ENCODE measurements at regions not wholly inside any gene's neighbourhood (a gene's known extent, or its start where the extent isn't known, plus 50 kb on each side); places are given as distances from the start of the nearest gene placed in this dataset.

DNA sequence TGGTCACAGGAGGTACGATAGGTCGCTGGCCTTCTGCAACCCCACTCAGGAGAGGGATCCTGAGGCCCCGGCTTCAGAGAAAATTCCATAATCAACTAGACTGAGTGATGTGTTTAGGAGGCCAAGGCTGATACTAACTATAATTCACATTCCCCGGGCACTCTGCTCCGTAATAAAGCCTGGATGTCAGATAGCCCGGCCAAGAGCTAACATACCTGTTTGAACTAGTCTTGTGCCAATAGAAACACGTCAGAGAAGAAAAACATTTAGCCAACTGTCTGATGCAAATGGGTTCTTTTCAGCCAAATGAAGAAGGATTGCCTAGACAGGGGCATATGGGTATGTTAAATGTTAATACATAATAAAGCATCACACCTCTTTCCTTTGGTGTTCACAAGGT, 204.2 kb downstream of the TSHZ3 start:
- H3K27ac ChIP-seq (ENCODE audit: insufficient read depth, low read length, poor library complexity, severe bottlenecking): no peak overlapping the region
- no peaks in the 10 kb centered on the region for H3K4me1 ChIP-seq (ENCODE audit: control insufficient read depth, insufficient read depth, low read length, poor library complexity, severe bottlenecking)
- Mint-ChIP-seq H3K36me3 (no peaks in the 10 kb centered on the region), H3K9me3 (peaks cover 0 to 3% (median 0%) of the 10 kb centered on the region in 7 donors), H3K27ac (no peak overlapping the region), H3K4me1 (no peaks in the 10 kb centered on the region), H3K4me3 (no peak overlapping the region), H3K27me3 (no peaks in the 10 kb centered on the region)
- DNase-seq (no peak), ATAC-seq (ENCODE audit: low read depth in 2 of 2) (no peak)
- no peaks in the 10 kb centered on the region for H3K36me3 ChIP-seq (ENCODE audit: control insufficient read depth, insufficient read depth, low read length)
- H3K27me3 ChIP-seq (ENCODE audit: control insufficient read depth, insufficient read depth, low read length): no peaks in the 10 kb centered on the region
- H3K4me3 ChIP-seq (ENCODE audit: low read depth, low read length): no peak overlapping the region
- H3K9me3 ChIP-seq (ENCODE audit: control insufficient read depth in 2 of 2, low read length in 2 of 2): no peaks in the 10 kb centered on the region

DNA sequence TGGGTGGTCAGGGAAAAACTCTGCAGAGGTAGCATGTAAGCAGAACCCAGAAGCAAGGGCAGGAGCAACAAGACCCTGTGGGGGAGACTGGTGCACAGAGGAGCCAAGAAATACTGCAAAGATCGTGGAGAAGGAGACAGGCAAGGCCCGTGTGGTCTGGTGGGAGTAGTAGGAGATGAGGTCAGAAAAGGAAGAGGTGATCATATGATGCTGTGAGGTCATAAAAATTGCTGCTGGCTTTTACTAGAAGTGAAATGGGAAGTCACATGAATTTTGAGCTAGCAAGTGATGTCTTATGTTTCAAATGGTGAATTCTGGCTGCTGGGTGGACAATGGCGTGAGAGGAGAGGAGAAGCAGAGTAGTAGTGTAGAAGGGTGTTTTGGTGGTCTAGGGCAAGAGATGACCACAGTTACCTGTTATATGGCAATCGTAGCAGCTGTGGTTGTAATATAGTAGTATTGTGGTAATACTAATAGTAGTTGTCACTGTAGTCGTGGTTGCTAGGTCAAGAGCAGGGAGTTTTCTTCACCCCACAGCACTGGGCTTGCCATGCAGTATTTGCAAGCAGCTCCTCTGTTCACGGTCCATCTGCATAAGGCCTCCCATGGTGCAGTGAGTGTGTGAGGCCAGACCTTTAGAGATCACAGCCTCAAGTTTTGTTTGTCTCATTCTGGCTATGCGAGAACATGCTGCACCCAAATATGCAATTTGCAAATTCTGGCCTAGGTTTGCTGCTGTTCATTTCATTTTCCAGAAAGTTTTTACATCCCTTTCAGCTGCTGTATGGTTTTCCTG, 205.0 kb downstream of the TSHZ3 start:
- H3K4me3 ChIP-seq (ENCODE audit: low read depth, low read length): no peak overlapping the region
- ATAC-seq (ENCODE audit: low read depth in 2 of 2): no peak

DNA sequence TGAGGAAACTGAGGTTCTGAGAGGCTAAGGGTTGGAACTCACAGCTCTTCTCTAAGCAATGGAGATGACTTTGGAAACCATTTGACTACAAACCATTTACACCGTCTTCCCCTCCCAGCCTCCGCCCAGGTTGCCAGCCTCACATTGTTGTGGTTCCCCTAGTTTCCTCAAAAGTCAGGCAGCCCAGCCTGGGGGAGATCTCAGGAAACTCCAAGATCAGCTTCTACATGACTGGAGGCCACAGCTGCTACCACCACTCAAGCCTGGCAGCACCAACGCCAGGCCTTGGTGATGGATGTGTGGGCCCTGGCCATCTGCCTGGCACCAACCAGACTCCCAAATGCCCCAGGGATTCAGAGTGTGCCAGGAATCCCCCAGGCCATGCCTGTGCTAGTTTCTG, 207.9 kb downstream of the TSHZ3 start:
- no peak overlapping the region for H3K4me3 ChIP-seq (ENCODE audit: low read depth, low read length)
- Mint-ChIP-seq H3K27ac (no peak overlapping the region), H3K27me3 (no peaks in the 10 kb centered on the region), H3K4me3 (no peak overlapping the region), H3K36me3 (no peaks in the 10 kb centered on the region), H3K9me3 (peaks cover 0 to 2% (median 0%) of the 10 kb centered on the region in 7 donors), H3K4me1 (no peaks in the 10 kb centered on the region)
- no peaks in the 10 kb centered on the region for H3K9me3 ChIP-seq (ENCODE audit: control insufficient read depth in 2 of 2, low read length in 2 of 2)
- ATAC-seq (ENCODE audit: low read depth in 2 of 2) (no peak), DNase-seq (no peak)
- no peaks in the 10 kb centered on the region for H3K27me3 ChIP-seq (ENCODE audit: control insufficient read depth, insufficient read depth, low read length)
- no peaks in the 10 kb centered on the region for H3K4me1 ChIP-seq (ENCODE audit: control insufficient read depth, insufficient read depth, low read length, poor library complexity, severe bottlenecking)
- H3K36me3 ChIP-seq (ENCODE audit: control insufficient read depth, insufficient read depth, low read length): no peaks in the 10 kb centered on the region
- H3K27ac ChIP-seq (ENCODE audit: insufficient read depth, low read length, poor library complexity, severe bottlenecking): no peak overlapping the region

More for the DNA sequence above, 205.0 kb downstream of the TSHZ3 start:
- no peak for DNase-seq
- Mint-ChIP-seq H3K9me3 (peaks cover 0 to 1% (median 0%) of the 10 kb centered on the region in 7 donors), H3K27ac (peak overlapping the region in 1 of 3 donors; percentile 84), H3K4me1 (no peaks in the 10 kb centered on the region), H3K4me3 (no peak overlapping the region), H3K36me3 (no peaks in the 10 kb centered on the region), H3K27me3 (no peaks in the 10 kb centered on the region)
- no peaks in the 10 kb centered on the region for H3K36me3 ChIP-seq (ENCODE audit: control insufficient read depth, insufficient read depth, low read length)
- H3K4me1 ChIP-seq (ENCODE audit: control insufficient read depth, insufficient read depth, low read length, poor library complexity, severe bottlenecking): no peaks in the 10 kb centered on the region
- no peak overlapping the region for H3K27ac ChIP-seq (ENCODE audit: insufficient read depth, low read length, poor library complexity, severe bottlenecking)
- H3K27me3 ChIP-seq (ENCODE audit: control insufficient read depth, insufficient read depth, low read length): no peaks in the 10 kb centered on the region
- no peaks in the 10 kb centered on the region for H3K9me3 ChIP-seq (ENCODE audit: control insufficient read depth in 2 of 2, low read length in 2 of 2)

DNA sequence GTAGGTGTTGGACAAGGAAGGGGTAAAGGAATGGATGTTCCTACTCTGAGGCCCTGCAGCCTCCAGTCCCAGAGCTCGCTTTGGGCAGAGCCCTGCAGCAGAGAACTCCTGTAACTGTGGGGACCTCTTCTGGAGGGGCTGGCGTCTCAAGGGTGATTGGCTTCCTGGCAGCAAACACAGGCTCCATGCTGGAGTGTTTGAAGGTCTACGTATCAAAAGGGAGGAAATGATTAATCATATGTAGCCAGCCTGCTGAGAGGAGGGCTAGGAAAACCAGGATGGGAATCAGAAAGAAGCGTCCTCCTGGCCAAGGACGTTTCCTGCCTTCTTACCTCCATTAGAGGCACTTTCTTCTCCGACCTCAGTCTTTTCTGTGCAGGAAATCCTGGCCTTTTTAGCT, 208.5 kb downstream of the TSHZ3 start:
- Mint-ChIP-seq H3K4me1 (no peaks in the 10 kb centered on the region), H3K36me3 (no peaks in the 10 kb centered on the region), H3K9me3 (peaks cover 0 to 2% (median 0%) of the 10 kb centered on the region in 7 donors), H3K4me3 (no peak overlapping the region), H3K27me3 (no peaks in the 10 kb centered on the region), H3K27ac (no peak overlapping the region)
- Histone ChIP-seq H3K27me3 (ENCODE audit: control insufficient read depth, insufficient read depth, low read length) (no peaks in the 10 kb centered on the region), H3K36me3 (ENCODE audit: control insufficient read depth, insufficient read depth, low read length) (no peaks in the 10 kb centered on the region), H3K9me3 (ENCODE audit: control insufficient read depth in 2 of 2, low read length in 2 of 2) (no peaks in the 10 kb centered on the region), H3K4me3 (ENCODE audit: low read depth, low read length) (no peak overlapping the region), H3K27ac (ENCODE audit: insufficient read depth, low read length, poor library complexity, severe bottlenecking) (no peak overlapping the region), H3K4me1 (ENCODE audit: control insufficient read depth, insufficient read depth, low read length, poor library complexity, severe bottlenecking) (no peaks in the 10 kb centered on the region)
- no peak for ATAC-seq (ENCODE audit: low read depth in 2 of 2)
- DNase-seq: no peak

DNA sequence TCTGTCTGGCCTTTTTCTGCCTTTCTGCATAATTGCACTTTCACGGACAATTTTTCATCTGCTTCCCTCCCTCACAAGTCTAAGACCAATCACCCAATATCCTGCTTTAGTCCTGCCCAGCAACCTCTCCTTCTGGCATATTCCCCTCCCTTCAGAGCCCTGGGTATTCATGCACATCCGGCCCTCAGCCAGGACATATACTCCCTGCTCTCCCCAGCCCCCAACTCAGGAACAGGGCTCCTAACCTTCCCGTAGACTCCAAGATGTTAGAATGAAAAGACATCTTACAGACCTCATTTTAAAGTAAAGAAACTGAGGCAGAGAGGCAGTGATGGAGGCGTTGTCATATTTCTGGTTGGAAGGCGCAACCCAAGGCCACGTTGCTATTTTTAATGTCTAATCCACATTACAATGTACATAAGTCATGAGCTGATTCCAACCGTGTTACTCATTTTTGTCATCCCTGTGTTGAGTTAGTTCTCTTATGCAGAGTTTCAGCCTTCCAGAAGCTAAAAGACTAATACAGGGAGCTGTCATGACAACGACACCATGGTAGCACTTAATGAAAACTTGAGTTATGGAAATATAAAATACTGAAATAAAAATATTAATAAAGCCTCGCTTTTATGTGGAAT, 209.2 kb downstream of the TSHZ3 start:
- ATAC-seq (ENCODE audit: low read depth in 2 of 2): no peak
- Mint-ChIP-seq H3K27ac (no peak overlapping the region), H3K27me3 (peaks cover 4% of the 10 kb centered on the region), H3K36me3 (no peaks in the 10 kb centered on the region), H3K4me3 (no peak overlapping the region), H3K4me1 (no peaks in the 10 kb centered on the region), H3K9me3 (peaks cover 0 to 2% (median 0%) of the 10 kb centered on the region in 7 donors)
- Histone ChIP-seq H3K4me1 (ENCODE audit: control insufficient read depth, insufficient read depth, low read length, poor library complexity, severe bottlenecking) (no peaks in the 10 kb centered on the region), H3K27me3 (ENCODE audit: control insufficient read depth, insufficient read depth, low read length) (no peaks in the 10 kb centered on the region), H3K36me3 (ENCODE audit: control insufficient read depth, insufficient read depth, low read length) (no peaks in the 10 kb centered on the region), H3K27ac (ENCODE audit: insufficient read depth, low read length, poor library complexity, severe bottlenecking) (no peak overlapping the region), H3K9me3 (ENCODE audit: control insufficient read depth in 2 of 2, low read length in 2 of 2) (no peaks in the 10 kb centered on the region), H3K4me3 (ENCODE audit: low read depth, low read length) (no peak overlapping the region)
- no peak for DNase-seq

DNA sequence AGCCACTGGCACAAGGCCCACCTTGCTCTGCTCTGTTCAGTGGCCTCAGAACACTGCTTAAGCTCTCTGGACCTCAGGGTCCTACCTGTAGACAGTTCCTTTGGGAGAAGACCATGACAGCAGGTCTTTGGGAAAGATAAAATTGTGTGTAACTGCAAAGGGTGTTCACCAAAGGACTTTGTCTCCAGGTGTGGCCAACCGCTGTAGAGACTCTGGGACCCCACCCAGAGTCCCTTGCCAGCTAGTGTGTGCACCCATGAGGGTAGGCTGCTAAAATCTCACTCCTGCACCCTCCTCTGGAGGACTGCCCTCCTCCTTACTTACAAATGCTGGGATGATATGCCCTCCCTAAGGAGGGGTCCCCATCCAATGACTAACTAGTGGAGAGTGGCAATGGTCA, 211.2 kb downstream of the TSHZ3 start:
- Histone ChIP-seq H3K4me3 (ENCODE audit: low read depth, low read length) (no peak overlapping the region), H3K27ac (ENCODE audit: insufficient read depth, low read length, poor library complexity, severe bottlenecking) (no peak overlapping the region), H3K9me3 (ENCODE audit: control insufficient read depth in 2 of 2, low read length in 2 of 2) (no peaks in the 10 kb centered on the region), H3K27me3 (ENCODE audit: control insufficient read depth, insufficient read depth, low read length) (no peaks in the 10 kb centered on the region), H3K4me1 (ENCODE audit: control insufficient read depth, insufficient read depth, low read length, poor library complexity, severe bottlenecking) (no peaks in the 10 kb centered on the region), H3K36me3 (ENCODE audit: control insufficient read depth, insufficient read depth, low read length) (no peaks in the 10 kb centered on the region)
- H3K9me3 Mint-ChIP-seq: peaks cover 0 to 2% (median 0%) of the 10 kb centered on the region in 7 donors
- no peak overlapping the region for H3K4me3 Mint-ChIP-seq
- no peak overlapping the region for H3K27ac Mint-ChIP-seq
- no peaks in the 10 kb centered on the region for H3K36me3 Mint-ChIP-seq
- ATAC-seq (ENCODE audit: low read depth in 2 of 2): no peak
- no peaks in the 10 kb centered on the region for H3K4me1 Mint-ChIP-seq
- H3K27me3 Mint-ChIP-seq: peaks cover 5% of the 10 kb centered on the region
- DNase-seq: no peak

DNA sequence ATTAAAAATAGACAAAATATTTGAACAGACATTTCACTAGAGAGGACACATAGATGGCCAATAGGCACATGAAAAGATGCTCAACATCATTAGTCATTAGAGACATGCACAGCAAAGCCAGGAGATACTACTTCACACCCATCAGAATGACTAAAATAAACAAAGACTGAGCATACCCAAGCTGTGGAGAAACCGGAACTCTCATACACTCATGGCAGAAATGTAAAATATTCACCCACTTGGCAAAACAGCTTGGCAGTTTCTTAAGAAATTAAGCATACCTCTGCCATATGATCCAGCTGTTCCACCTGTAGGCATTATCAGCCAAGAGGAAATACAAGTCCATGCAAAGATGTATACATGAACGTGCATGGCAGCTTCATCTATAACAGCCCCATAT, 213.4 kb downstream of the TSHZ3 start:
- no peaks in the 10 kb centered on the region for H3K4me1 ChIP-seq (ENCODE audit: control insufficient read depth, insufficient read depth, low read length, poor library complexity, severe bottlenecking)
- Mint-ChIP-seq H3K27ac (no peak overlapping the region), H3K4me3 (no peak overlapping the region), H3K4me1 (no peaks in the 10 kb centered on the region), H3K36me3 (no peaks in the 10 kb centered on the region), H3K27me3 (peaks cover 5% of the 10 kb centered on the region), H3K9me3 (peaks cover 0 to 2% (median 0%) of the 10 kb centered on the region in 7 donors)
- H3K9me3 ChIP-seq (ENCODE audit: control insufficient read depth in 2 of 2, low read length in 2 of 2): no peaks in the 10 kb centered on the region
- no peak overlapping the region for H3K27ac ChIP-seq (ENCODE audit: insufficient read depth, low read length, poor library complexity, severe bottlenecking)
- no peaks in the 10 kb centered on the region for H3K36me3 ChIP-seq (ENCODE audit: control insufficient read depth, insufficient read depth, low read length)
- DNase-seq (no peak), ATAC-seq (ENCODE audit: low read depth in 2 of 2) (no peak)
- H3K4me3 ChIP-seq (ENCODE audit: low read depth, low read length): no peak overlapping the region
- H3K27me3 ChIP-seq (ENCODE audit: control insufficient read depth, insufficient read depth, low read length): no peaks in the 10 kb centered on the region

DNA sequence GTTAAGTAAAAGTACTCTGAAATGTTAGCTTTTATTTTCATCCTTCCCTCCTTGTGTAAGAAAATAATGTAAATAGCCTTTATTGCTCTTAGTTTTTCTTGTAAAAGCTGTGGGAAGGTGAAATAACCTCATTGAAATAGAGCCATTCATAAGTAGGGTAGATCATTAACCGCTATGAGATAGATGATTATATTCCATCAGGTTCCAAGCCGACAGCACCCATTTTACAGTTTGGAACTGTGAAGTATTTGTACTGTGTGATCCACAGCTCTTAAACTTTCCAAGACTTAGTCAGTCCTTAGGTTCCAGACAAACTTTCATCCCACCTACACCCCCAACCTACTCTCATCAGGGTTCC, 216.5 kb downstream of the TSHZ3 start:
- H3K4me1 ChIP-seq (ENCODE audit: control insufficient read depth, insufficient read depth, low read length, poor library complexity, severe bottlenecking): no peaks in the 10 kb centered on the region
- DNase-seq (no peak), ATAC-seq (ENCODE audit: low read depth in 2 of 2) (no peak)
- H3K27me3 ChIP-seq (ENCODE audit: control insufficient read depth, insufficient read depth, low read length): no peaks in the 10 kb centered on the region
- H3K27ac Mint-ChIP-seq: no peak overlapping the region
- no peaks in the 10 kb centered on the region for H3K36me3 ChIP-seq (ENCODE audit: control insufficient read depth, insufficient read depth, low read length)
- H3K4me1 Mint-ChIP-seq: no peaks in the 10 kb centered on the region
- no peaks in the 10 kb centered on the region for H3K9me3 ChIP-seq (ENCODE audit: control insufficient read depth in 2 of 2, low read length in 2 of 2)
- peaks cover 5% of the 10 kb centered on the region for H3K27me3 Mint-ChIP-seq
- no peak overlapping the region for H3K27ac ChIP-seq (ENCODE audit: insufficient read depth, low read length, poor library complexity, severe bottlenecking)
- peaks cover 4% of the 10 kb centered on the region for H3K36me3 Mint-ChIP-seq
- H3K4me3 Mint-ChIP-seq: no peak overlapping the region
- no peak overlapping the region for H3K4me3 ChIP-seq (ENCODE audit: low read depth, low read length)
- H3K9me3 Mint-ChIP-seq: peaks cover 0 to 3% (median 0%) of the 10 kb centered on the region in 7 donors

All from CD4-positive, CD25-positive, alpha-beta regulatory T cell (primary cell).